Fibroblast of pulmonary artery (primary cell): ENCODE measurements at regions not wholly inside any gene's neighbourhood (a gene's known extent, or its start where the extent isn't known, plus 50 kb on each side); places are given as distances from the start of the nearest gene placed in this dataset.

ENCODE experiments used
- DNase-seq: peaks from one replicate; pipeline ENCODE4 v3.0.0-alpha.2; 2010; ENCODE audit warnings: low read depth
- H3K4me3 ChIP-seq: replicated peaks from 2 replicates; pipeline ENCODE4 v1.5.1; 2011; ENCODE audit warnings: low read depth, mild to moderate bottlenecking, control low read depth, low read length, moderate library complexity
- TF ChIP-seq, protein P1 (sequence below): IDR thresholded peaks from 2 replicates; pipeline ENCODE4 v1.5.1; 2011; ENCODE audit warnings: mild to moderate bottlenecking, control low read depth, low read length, inconsistent platforms; ENCODE audit errors: missing control alignments

DNA sequence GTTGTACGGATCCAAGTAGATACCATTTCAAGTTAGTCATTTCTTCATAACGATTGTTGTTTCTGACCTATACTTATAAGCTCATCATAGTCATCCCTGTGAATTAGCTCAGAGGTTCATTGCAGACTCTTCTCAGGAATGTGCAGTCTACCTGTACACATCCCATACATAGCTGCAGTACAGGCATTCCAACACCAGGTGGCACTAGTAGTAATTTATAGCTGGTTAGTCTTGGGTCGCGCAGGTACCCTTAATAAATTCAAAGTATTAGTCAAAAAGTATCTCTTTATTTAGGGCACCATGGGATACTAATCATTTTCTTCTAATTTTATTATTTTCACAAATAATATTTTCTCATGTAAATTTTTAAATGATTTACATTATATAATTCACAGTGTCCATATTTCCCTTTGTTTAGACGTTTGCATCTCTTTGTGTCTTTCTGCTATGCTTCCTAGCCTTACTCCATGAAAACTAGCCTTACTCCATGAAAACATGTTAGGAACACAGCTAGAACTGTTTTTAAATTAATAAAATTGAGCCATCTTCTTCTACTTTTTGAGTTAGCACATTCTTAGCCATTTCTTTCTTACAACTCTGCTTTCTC, 128.6 kb upstream of the FAM83B start:
- TF ChIP-seq, protein P1, sequence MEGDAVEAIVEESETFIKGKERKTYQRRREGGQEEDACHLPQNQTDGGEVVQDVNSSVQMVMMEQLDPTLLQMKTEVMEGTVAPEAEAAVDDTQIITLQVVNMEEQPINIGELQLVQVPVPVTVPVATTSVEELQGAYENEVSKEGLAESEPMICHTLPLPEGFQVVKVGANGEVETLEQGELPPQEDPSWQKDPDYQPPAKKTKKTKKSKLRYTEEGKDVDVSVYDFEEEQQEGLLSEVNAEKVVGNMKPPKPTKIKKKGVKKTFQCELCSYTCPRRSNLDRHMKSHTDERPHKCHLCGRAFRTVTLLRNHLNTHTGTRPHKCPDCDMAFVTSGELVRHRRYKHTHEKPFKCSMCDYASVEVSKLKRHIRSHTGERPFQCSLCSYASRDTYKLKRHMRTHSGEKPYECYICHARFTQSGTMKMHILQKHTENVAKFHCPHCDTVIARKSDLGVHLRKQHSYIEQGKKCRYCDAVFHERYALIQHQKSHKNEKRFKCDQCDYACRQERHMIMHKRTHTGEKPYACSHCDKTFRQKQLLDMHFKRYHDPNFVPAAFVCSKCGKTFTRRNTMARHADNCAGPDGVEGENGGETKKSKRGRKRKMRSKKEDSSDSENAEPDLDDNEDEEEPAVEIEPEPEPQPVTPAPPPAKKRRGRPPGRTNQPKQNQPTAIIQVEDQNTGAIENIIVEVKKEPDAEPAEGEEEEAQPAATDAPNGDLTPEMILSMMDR = peak; percentile 95
- H3K4me3 ChIP-seq = no peak overlapping the region
- DNase-seq = peak; percentile 64

DNA sequence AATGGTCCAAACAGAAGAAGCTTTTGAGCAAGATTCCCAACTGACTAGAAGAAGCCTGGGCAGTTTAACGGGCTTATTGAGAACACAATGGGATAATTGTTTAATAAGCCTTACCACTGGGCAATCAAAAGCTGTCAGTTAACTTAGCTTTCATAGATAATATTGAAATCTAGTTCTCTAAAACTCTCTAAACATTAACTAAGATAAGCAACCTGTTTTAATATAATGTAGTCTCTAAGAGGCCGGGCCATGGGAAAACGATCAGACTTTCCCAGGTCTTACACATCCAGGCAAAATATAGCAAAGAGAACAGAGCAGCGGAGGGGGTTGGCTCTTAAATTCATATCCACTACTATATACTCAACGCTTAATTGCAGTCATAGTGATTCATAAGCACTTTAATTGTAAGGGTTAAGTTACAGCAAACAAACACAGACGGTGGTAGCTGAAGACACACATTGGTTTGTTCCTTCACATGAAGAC, 128.0 kb upstream of the FAM83B start:
- no peak for DNase-seq
- H3K4me3 ChIP-seq = no peak overlapping the region
- TF ChIP-seq, protein P1 = no peak

DNA sequence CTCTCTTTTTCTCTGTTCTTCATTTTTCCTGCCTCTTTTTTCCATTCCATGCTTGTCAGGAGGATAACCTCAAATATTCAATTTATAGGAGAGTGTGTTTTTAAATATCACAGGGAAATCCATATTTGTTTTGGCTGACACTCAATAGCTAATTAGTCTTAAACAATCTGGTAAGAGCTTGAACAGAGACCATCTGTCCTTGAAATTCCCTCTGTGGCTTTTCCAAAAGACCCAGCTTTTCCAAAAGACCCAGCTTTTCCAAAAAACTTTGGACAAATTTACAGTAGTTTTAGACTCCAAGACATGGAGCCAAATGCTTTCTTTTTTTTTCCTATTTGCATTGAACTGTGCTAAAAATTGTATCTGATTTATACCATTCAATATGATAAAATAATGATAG, 127.4 kb upstream of the FAM83B start:
- no peak overlapping the region for H3K4me3 ChIP-seq

DNA sequence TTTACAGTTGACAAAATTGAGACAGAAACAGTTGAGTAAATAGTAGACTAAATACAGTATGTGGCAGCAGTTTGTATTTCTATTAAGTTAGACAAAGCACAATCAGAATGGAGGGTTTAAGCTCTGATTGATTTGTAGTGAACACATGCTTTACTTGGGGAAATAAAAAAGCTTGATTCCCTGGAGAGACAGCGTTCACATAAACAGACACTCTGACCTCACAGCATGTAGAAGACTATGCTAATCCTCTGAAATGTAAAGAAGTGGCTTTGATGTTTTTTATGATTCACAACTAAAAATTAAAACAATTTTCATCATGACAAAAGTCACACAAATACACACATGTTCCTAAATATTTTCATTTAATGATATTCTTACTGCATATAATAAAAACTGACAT, 126.9 kb upstream of the FAM83B start:
- H3K4me3 ChIP-seq = no peak overlapping the region
- DNase-seq = no peak
- TF ChIP-seq, protein P1 = no peak

More for the DNA sequence above, 127.4 kb upstream of the FAM83B start:
- TF ChIP-seq, protein P1 = no peak
- DNase-seq = no peak

DNA sequence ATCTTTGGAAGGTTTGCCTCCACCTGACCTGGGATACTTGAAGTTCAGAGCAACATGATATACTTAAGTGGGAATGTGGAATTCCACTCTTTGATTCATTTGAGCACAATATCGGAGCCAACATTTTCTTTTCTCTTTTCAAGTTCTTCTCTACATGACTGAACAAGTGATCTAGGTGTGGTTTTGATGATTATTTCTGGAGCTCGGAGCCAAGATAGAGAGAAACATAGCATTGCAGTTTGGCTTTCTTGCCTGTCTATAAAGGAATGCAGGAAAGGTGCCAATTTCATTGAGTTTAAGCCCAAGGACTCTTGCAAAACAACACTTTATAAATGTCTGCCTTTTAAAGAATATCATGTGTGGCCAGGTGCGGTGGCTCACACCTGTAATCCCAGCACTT, 124.2 kb upstream of the FAM83B start:
- no peak overlapping the region for H3K4me3 ChIP-seq
- peak; percentile 4 for DNase-seq
- TF ChIP-seq, protein P1 = no peak

DNA sequence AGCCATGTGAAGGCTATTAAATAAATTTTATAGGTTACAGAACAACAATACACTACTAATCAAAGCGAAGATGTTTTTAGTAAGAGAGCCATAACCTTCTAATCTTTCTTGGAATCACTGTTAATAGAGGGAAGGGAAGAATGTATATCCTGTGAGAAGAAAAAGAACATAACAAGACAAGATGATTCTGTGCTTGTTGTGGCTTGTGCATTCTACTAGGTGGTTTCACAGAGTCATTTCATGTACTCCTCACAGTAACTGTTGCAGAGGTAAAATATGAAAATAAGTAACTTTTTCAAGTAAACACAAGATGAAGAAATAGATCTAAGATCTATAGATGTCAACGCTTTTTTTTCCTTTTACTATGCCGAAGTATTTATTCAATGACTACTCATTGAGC, 116.9 kb upstream of the FAM83B start:
- no peak overlapping the region for H3K4me3 ChIP-seq
- DNase-seq = no peak
- TF ChIP-seq, protein P1 = no peak

DNA sequence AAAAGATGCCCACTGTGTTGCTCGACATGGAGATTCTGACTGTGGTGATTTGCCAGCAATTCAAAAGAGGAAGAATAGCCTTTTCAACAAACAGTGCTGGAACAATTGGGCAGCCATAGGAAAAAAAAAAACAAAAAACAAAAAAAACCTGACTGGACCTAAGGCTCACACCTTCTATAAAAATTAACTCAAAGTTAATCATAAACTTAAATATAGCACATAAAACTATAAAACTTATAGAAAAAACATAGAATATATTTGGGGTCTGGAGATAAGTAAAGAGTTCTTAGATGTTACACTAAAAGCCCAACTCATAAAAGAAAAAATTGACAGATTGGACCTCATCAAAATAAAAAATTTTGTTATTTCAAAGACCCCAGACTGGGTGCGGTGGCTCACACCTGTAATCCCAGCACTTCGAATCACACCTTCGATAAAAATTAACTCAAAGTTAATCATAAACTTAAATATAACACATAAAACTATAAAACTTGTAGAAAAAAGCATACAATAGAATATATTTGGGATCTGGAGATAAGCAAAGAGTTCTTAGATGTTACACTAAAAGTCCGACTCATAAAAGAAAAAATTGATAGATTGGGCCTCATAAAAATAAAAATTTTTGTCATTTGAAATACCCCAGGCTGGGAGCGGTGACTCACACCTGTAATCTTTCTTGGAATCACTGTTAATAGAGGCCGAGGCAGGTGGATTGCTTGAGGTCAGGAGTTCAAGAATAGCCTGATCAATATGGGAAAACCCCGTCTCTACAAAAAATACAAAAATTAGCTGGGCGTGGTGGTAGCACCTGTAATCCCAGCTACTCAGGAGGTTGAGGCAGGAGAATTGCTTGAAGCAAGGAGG, 115.6 kb upstream of the FAM83B start:
- DNase-seq = no peak

More for the DNA sequence above, 115.6 kb upstream of the FAM83B start:
- H3K4me3 ChIP-seq = no peak overlapping the region
- TF ChIP-seq, protein P1 = no peak
